Activated B cell treated with CpG ODN at 0.5 μM for 24 hours (primary cell): ENCODE measurements at regions not wholly inside any gene's neighbourhood (a gene's known extent, or its start where the extent isn't known, plus 50 kb on each side); places are given as distances from the start of the nearest gene placed in this dataset.
A peak's percentile ranks its signal among the peaks of the same experiment; 100 is the strongest.

Experiments
- ATAC-seq: fragments of 200-7000 bp; cut with Tn5 transposase; one replicate; pipeline ENCODE4 v1.10.0; 2021; ENCODE audit warnings: low read depth, mild to moderate bottlenecking, moderate library complexity
- CTCF ChIA-PET: fragments of 350-600 bp; sonication (Branson Sonifier 250); formaldehyde crosslinking; loops from one replicate; lab custom pipeline; 2021; ENCODE audit warnings: antibody characterized with exemption; lab: Charles Lee
- POLR2A ChIA-PET: fragments of 350-600 bp; sonication (Branson Sonifier 250); formaldehyde crosslinking; loops from one replicate; lab custom pipeline; 2021; ENCODE audit warnings: antibody characterized with exemption; lab: Charles Lee
- DNase-seq: peaks from one replicate; pipeline ENCODE4 v3.0.0; 2022
- H3K27ac Mint-ChIP-seq: one replicate; pipeline ENCODE4 v1.8.0; 2020; ENCODE audit warnings: mixed read lengths
- H3K27me3 Mint-ChIP-seq: one replicate; pipeline ENCODE4 v1.8.0; 2021; ENCODE audit warnings: mixed read lengths
- H3K36me3 Mint-ChIP-seq: one replicate; pipeline ENCODE4 v1.8.0; 2021; ENCODE audit warnings: low read depth, mixed read lengths
- H3K4me1 Mint-ChIP-seq: one replicate; pipeline ENCODE4 v1.8.0; 2021; ENCODE audit warnings: mixed read lengths
- H3K4me3 Mint-ChIP-seq: one replicate; pipeline ENCODE4 v1.8.0; 2020; ENCODE audit warnings: mild to moderate bottlenecking, mixed read lengths
- H3K9me3 Mint-ChIP-seq: one replicate; pipeline ENCODE4 v1.8.0; 2020; ENCODE audit warnings: mixed read lengths
- CTCF ChIP-seq: fragments of 200-600 bp; IDR thresholded peaks from one replicate; pipeline ENCODE4 v1.8.0; 2022; ENCODE audit warnings: antibody characterized with exemption, mild to moderate bottlenecking
- intact Hi-C: fragments of 100-400 bp; cut with micrococcal nuclease; formaldehyde crosslinking; loops from one replicate; pipeline ENCODE4 v1.15.1; 2024

- Mint-ChIP-seq H3K4me1 (peaks cover 24% of the 10 kb centered on the region), H3K9me3 (no peaks in the 10 kb centered on the region), H3K27me3 (peaks cover 2% of the 10 kb centered on the region), H3K4me3 (peak overlapping the region; percentile 86), H3K27ac (peak overlapping the region; percentile 96), H3K36me3 (no peaks in the 10 kb centered on the region)
- intact Hi-C loops = no loop called here
- ATAC-seq (no peak), DNase-seq (no peak)
- POLR2A ChIA-PET = no interaction called here
- CTCF ChIA-PET = interaction anchor here (1.0 kb wide), 1 partner anchor 128 kb away, joined by 3 read pairs; no protein-coding TSS in a partner anchor
- no peak for TF ChIP-seq CTCF
Observed at GRCh38 chr6:167700199-167700598, 126.5 kb upstream of the AFDN start.

DNA sequence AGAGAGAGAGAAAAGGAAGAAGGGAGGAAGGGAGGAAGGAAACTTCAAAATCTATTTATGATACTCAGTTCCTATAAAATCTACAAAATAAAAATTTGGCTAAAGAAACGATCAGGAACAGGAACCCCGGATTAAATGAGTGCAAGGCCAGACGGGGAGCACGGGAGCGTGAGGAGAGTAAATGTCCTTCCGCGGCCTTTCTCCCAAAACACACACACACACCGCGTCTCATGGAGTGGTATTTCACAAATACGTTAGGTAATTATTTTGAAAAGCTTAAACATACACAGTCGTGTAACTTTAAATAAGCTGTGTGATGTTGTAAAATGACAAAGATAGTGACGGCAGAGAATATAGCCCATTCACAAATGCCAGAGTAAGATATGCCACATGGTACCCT is 125.7 kb upstream of the AFDN start:
- H3K27me3 Mint-ChIP-seq = peaks cover 6% of the 10 kb centered on the region
- DNase-seq (no peak), ATAC-seq (no peak)
- no peak overlapping the region for H3K4me3 Mint-ChIP-seq
- H3K27ac Mint-ChIP-seq = no peak overlapping the region
- no peak for TF ChIP-seq CTCF
- H3K9me3 Mint-ChIP-seq = no peaks in the 10 kb centered on the region
- peaks cover 24% of the 10 kb centered on the region for H3K4me1 Mint-ChIP-seq
- POLR2A ChIA-PET = no interaction called here
- no peaks in the 10 kb centered on the region for H3K36me3 Mint-ChIP-seq
- CTCF ChIA-PET = no interaction called here
- intact Hi-C loops = no loop called here

DNA sequence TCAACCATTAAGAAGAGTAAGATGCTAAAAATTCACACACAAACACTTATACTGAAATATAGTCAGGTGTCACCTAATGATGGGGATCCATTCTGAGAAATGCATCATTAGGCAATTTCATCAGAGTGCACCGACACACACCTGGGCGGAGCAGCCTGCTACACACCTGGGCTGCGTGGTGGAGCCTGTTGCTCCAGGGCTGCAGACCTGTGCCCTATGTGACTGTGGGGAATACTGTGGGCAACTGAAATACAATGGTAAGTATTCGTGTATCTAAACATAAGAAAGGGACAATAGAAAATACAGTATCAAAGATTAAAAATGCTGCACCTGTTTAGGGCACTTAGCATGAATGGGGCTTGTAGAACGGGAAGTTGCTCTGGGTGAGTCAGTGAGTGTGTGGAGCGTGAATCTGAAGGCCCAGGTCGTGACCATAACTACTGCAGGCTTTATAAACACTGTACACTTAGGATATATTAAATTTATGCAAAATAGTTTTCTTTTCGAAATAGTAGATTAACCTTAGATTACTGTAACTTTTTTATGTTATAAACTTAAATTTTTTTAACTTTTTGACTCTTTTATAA is 124.4 kb upstream of the AFDN start:
- Mint-ChIP-seq H3K9me3 (no peaks in the 10 kb centered on the region), H3K36me3 (no peaks in the 10 kb centered on the region), H3K4me1 (peaks cover 30% of the 10 kb centered on the region), H3K4me3 (no peak overlapping the region), H3K27ac (no peak overlapping the region), H3K27me3 (peaks cover 11% of the 10 kb centered on the region)
- no peak for TF ChIP-seq CTCF
- DNase-seq (no peak), ATAC-seq (peak; percentile 30)
- ChIA-PET POLR2A (no interaction called here), CTCF (no interaction called here)
- intact Hi-C loops = no loop called here

- Mint-ChIP-seq H3K4me1 (peaks cover 30% of the 10 kb centered on the region), H3K36me3 (no peaks in the 10 kb centered on the region), H3K9me3 (no peaks in the 10 kb centered on the region), H3K4me3 (no peak overlapping the region), H3K27ac (no peak overlapping the region), H3K27me3 (peaks cover 21% of the 10 kb centered on the region)
- TF ChIP-seq CTCF = no peak
- ChIA-PET POLR2A (no interaction called here), CTCF (no interaction called here)
- intact Hi-C loops = no loop called here
- DNase-seq (no peak), ATAC-seq (no peak)
Observed at GRCh38 chr6:167703347-167703746, 123.4 kb upstream of the AFDN start.

GRCh38 chr6:167703781-167704180 is 122.9 kb upstream of the AFDN start:
- Mint-ChIP-seq H3K27me3 (peaks cover 25% of the 10 kb centered on the region), H3K4me1 (peaks cover 30% of the 10 kb centered on the region), H3K36me3 (no peaks in the 10 kb centered on the region), H3K27ac (no peak overlapping the region), H3K4me3 (no peak overlapping the region), H3K9me3 (no peaks in the 10 kb centered on the region)
- ChIA-PET POLR2A (no interaction called here), CTCF (no interaction called here)
- TF ChIP-seq CTCF = no peak
- intact Hi-C loops = no loop called here
- no peak for ATAC-seq
- no peak for DNase-seq
